Ishikawa (cell line): ENCODE measurements at regions not wholly inside any gene's neighbourhood (a gene's known extent, or its start where the extent isn't known, plus 50 kb on each side); places are given as distances from the start of the nearest gene placed in this dataset.

ENCODE experiments used
- CEBPB ChIP-seq: IDR thresholded peaks from 2 replicates; pipeline ENCODE4 v1.6.1; 2012
- CREB1 ChIP-seq: IDR thresholded peaks from 2 replicates; pipeline ENCODE4 v1.6.1; 2012; ENCODE audit warnings: low read depth
- EGR1 ChIP-seq: IDR thresholded peaks from 2 replicates; pipeline ENCODE4 v1.6.1; 2012
- EP300 ChIP-seq: IDR thresholded peaks from 2 replicates; pipeline ENCODE4 v1.6.1; 2012; ENCODE audit warnings: borderline replicate concordance
- FOXM1 ChIP-seq: IDR thresholded peaks from 2 replicates; pipeline ENCODE4 v1.6.1; 2012; ENCODE audit warnings: low read depth, borderline replicate concordance
- NFIC ChIP-seq: IDR thresholded peaks from 2 replicates; pipeline ENCODE4 v1.6.1; 2012
- RAD21 ChIP-seq: IDR thresholded peaks from 2 replicates; pipeline ENCODE4 v1.6.1; 2012; ENCODE audit warnings: low read depth
- TAF1 ChIP-seq: IDR thresholded peaks from 2 replicates; pipeline ENCODE4 v1.6.1; 2012; ENCODE audit warnings: low read depth, mild to moderate bottlenecking
- TCF12 ChIP-seq: IDR thresholded peaks from 2 replicates; pipeline ENCODE4 v1.6.1; 2012; ENCODE audit warnings: low read depth
- TEAD4 ChIP-seq: IDR thresholded peaks from 2 replicates; pipeline ENCODE4 v1.6.1; 2012
- YY1 ChIP-seq: IDR thresholded peaks from 2 replicates; pipeline ENCODE4 v1.6.1; 2012; ENCODE audit warnings: low read depth
- ZBTB7A ChIP-seq: IDR thresholded peaks from 2 replicates; pipeline ENCODE4 v1.6.1; 2012; ENCODE audit warnings: low read depth
- TF ChIP-seq, protein P1 (sequence below): IDR thresholded peaks from 2 replicates; pipeline ENCODE4 v1.6.1; 2012
- TF ChIP-seq, protein P2 (sequence below): IDR thresholded peaks from 2 replicates; pipeline ENCODE4 v1.6.1; 2012; ENCODE audit warnings: low read depth, mild to moderate bottlenecking
- TF ChIP-seq, protein P3 (sequence below): IDR thresholded peaks from 2 replicates; pipeline ENCODE4 v1.6.1; 2012

DNA sequence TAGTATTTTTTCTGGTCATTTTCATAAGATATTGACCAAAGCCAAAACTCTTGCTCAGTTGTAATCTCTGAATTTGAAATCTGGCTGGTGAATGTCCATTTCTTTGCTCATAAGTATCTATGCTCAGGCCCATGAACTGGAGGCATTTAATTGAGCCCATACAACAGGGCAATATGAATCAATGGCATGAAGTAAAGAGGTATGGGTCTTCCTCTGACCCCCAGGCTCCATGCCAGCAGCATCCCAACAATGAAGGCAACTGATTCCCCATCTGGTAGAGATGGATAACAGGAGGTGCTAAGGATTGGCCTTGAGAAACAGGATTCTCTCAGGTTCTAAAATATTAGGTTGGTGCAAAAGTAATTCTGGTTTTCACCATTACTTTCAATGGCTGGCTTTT is 330.8 kb downstream of the LIG4 start:
- TF ChIP-seq, protein P1, sequence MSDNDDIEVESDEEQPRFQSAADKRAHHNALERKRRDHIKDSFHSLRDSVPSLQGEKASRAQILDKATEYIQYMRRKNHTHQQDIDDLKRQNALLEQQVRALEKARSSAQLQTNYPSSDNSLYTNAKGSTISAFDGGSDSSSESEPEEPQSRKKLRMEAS, result no peak
- TF ChIP-seq TEAD4 (no peak), TAF1 (no peak), YY1 (no peak), FOXM1 (no peak), CEBPB (no peak), EGR1 (no peak), EP300 (no peak), TCF12 (no peak), ZBTB7A (no peak), CREB1 (no peak), RAD21 (no peak), NFIC (no peak)
- TF ChIP-seq, protein P2, sequence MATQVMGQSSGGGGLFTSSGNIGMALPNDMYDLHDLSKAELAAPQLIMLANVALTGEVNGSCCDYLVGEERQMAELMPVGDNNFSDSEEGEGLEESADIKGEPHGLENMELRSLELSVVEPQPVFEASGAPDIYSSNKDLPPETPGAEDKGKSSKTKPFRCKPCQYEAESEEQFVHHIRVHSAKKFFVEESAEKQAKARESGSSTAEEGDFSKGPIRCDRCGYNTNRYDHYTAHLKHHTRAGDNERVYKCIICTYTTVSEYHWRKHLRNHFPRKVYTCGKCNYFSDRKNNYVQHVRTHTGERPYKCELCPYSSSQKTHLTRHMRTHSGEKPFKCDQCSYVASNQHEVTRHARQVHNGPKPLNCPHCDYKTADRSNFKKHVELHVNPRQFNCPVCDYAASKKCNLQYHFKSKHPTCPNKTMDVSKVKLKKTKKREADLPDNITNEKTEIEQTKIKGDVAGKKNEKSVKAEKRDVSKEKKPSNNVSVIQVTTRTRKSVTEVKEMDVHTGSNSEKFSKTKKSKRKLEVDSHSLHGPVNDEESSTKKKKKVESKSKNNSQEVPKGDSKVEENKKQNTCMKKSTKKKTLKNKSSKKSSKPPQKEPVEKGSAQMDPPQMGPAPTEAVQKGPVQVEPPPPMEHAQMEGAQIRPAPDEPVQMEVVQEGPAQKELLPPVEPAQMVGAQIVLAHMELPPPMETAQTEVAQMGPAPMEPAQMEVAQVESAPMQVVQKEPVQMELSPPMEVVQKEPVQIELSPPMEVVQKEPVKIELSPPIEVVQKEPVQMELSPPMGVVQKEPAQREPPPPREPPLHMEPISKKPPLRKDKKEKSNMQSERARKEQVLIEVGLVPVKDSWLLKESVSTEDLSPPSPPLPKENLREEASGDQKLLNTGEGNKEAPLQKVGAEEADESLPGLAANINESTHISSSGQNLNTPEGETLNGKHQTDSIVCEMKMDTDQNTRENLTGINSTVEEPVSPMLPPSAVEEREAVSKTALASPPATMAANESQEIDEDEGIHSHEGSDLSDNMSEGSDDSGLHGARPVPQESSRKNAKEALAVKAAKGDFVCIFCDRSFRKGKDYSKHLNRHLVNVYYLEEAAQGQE, result no peak
- TF ChIP-seq, protein P3, sequence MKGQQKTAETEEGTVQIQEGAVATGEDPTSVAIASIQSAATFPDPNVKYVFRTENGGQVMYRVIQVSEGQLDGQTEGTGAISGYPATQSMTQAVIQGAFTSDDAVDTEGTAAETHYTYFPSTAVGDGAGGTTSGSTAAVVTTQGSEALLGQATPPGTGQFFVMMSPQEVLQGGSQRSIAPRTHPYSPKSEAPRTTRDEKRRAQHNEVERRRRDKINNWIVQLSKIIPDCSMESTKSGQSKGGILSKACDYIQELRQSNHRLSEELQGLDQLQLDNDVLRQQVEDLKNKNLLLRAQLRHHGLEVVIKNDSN, result no peak

DNA sequence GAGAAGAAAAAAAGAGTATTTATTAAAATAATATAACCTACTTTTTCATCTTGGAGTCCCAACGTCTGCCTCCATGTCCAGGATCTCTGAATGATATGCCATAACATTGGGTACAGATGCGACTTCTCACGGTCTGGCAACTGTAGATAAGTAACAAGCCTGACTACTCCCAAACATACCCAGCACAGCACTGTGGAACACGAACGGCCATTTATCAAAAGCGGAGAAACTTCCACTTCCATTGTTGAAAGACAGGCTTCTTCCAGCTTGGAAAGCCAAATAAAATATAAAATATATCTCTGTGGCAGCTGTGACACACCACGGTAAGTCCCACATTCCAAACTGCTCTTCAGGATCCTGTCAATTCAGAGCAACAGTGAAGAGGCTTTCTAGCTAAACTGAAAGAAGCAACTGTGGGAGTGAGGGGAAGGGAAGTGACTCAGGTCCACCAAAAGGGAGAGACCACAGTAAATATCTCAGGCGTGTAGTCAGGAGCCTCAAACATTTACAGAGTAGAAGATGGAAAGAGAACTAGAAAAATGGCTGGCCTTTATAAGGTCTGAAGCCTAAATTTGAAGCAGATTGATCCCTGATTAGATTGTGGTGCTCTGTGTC is 331.7 kb downstream of the LIG4 start:
- no peak for TF ChIP-seq TEAD4

DNA sequence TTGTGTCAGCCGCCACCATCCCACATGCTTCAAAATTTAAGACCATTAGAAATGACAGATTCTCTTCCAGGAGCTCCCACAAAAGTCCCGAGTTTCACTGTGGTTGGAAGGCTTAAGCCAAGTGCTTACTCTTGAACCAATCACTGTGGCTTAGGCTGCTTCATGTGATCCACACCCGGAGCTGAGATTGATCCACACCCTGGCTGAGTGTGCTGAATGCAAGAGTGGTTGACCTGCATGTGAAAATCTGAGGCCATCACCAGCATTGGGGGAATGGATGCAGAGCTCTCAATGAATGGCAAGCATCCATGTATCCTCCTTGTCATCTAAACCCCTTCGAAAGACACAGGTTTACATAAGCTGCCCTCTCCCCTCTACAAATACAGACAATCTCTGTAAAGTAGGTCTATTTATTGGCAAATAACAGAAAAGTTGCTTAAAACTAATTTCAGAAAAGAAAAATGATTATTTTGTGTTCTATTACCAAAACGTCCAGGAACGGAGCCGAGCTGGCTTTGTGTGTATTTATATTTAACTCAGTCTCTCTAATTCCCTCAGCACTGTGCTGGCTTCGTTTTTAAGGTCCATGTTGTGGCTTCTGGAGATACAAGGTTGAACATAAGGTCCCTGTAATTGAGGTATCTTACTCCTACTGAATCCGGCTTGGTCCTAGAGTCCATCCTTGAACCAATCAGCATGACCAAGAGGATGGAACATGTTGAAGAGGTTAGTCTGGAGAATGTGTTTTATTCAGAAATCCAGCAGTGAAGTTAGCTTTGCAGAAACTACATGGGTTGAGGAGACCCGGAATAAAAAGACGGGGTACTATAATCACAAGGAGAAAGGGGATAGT is 332.4 kb downstream of the LIG4 start:
- TF ChIP-seq, protein P3, result no peak
- TF ChIP-seq YY1 (no peak), TCF12 (no peak), CEBPB (no peak), TEAD4 (no peak), EGR1 (no peak), CREB1 (no peak)
- TF ChIP-seq, protein P2, result no peak
- TF ChIP-seq, protein P1, result no peak

DNA sequence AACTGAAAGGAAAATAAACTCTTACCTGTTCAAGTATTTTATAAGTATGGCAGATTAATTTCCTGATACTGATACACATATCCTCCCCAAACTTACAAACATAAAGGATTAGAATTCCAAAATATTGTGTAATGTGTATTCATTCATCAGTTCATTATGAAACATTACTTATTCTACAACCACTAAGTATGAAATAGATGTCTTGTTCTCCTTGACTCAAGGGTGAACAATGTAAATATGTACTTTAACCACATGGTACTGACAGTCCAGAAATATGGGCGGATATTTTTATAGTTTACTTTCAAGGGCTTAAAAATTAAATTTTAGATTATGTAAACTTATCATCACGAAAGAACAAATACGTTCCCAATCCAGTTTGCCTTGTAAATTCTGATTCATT is 334.0 kb downstream of the LIG4 start:
- TF ChIP-seq ZBTB7A, result no peak
- TF ChIP-seq, protein P2, result no peak
- no peak for TF ChIP-seq EGR1

DNA sequence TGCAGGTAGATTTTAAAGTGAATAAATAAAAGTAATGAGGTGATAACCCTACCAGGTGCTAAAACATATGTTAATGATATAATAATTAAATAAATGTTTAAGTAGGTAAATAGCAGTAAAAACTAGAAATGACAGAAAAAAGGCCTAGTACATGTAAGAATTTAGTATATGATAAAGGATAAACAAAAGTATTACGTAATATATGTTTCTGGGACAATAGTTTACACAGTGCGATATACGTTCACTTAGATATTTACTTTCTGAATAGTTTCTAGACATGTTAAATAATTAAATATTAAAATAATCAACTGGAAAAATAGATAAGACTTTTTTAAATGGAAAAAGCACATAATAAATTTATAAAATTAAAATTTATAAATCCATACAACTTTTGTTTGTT is 340.9 kb downstream of the LIG4 start:
- TF ChIP-seq CREB1, result no peak
- TF ChIP-seq ZBTB7A, result no peak
- TF ChIP-seq FOXM1, result no peak
- TF ChIP-seq TCF12, result no peak
